ENCODE measurements at regions not wholly inside any gene's neighbourhood (a gene's known extent, or its start where the extent isn't known, plus 50 kb on each side); places are given as distances from the start of the nearest gene placed in this dataset.
A peak's percentile ranks its signal among the peaks of the same experiment; 100 is the strongest.

DNA sequence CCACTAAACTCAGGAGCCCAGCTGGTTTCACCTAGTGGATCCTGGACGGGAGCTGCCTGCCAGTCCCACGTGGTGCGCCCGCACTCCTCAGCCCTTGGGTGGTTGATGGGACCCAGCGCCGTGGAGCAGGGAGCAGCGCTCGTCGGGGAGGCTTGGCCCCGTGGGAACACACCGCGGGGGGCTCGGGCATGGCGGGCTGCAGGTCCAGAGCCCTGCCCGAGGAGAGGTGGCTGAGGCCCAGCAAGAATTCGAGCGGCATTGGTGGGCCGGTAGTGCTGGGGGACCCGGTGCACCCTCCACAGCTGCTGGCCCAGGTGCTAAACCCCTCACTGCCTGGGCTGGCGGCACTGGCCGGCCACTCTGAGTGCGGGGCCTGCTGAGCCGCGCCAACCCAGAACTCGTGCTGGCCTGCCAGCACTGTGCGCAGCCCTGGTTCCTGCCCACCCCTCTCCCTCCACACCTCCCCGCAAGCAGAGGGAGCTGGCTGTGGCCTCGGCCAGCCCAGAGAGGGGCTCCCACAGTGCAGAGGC, 137.3 kb downstream of the TRIB2 start:
- H3K4me1 Mint-ChIP-seq (ENCODE audit: low read depth): no peaks in the 10 kb centered on the region
- no peak overlapping the region for H3K27ac Mint-ChIP-seq
- no peaks in the 10 kb centered on the region; the same call in 1 of the 2 replicates for H3K27me3 Mint-ChIP-seq (ENCODE audit: insufficient read depth)
- no peak for DNase-seq
- H3K9me3 Mint-ChIP-seq: no peaks in the 10 kb centered on the region
- TF ChIP-seq, protein P1, sequence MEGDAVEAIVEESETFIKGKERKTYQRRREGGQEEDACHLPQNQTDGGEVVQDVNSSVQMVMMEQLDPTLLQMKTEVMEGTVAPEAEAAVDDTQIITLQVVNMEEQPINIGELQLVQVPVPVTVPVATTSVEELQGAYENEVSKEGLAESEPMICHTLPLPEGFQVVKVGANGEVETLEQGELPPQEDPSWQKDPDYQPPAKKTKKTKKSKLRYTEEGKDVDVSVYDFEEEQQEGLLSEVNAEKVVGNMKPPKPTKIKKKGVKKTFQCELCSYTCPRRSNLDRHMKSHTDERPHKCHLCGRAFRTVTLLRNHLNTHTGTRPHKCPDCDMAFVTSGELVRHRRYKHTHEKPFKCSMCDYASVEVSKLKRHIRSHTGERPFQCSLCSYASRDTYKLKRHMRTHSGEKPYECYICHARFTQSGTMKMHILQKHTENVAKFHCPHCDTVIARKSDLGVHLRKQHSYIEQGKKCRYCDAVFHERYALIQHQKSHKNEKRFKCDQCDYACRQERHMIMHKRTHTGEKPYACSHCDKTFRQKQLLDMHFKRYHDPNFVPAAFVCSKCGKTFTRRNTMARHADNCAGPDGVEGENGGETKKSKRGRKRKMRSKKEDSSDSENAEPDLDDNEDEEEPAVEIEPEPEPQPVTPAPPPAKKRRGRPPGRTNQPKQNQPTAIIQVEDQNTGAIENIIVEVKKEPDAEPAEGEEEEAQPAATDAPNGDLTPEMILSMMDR (IDR thresholded peaks at IDR 0.05): no peak
- peaks cover under 1% of the 10 kb centered on the region; the same call in 1 of the 2 replicates for H3K36me3 Mint-ChIP-seq (ENCODE audit: low read depth)
- H3K4me3 Mint-ChIP-seq: no peak overlapping the region

DNA sequence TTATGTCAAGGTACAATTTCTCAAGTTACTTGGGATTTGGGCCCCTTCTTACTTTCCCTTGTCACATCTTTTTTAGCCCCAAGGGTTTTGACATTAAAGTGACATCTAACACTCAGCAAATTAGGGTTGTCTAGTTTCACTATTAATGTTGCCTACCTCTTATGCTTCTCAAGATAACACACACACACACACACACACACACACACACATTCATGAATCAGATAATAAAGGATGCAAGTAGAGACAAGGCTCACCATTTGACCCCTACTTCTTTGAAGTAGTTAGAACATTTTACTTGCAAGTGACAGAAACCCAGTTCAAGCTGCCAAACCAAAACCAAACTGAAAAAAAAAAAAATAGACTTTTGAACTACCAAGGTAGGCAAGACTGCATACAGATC, 138.8 kb downstream of the TRIB2 start:
- H3K36me3 Mint-ChIP-seq (ENCODE audit: low read depth): peaks cover 8% of the 10 kb centered on the region
- no peak overlapping the region for H3K27ac Mint-ChIP-seq
- H3K27me3 Mint-ChIP-seq (ENCODE audit: insufficient read depth): no peaks in the 10 kb centered on the region
- no peak overlapping the region for H3K4me3 Mint-ChIP-seq
- H3K4me1 Mint-ChIP-seq (ENCODE audit: low read depth): no peaks in the 10 kb centered on the region; the same call in 1 of the 2 replicates
- peaks cover 6% of the 10 kb centered on the region; the same call in 1 of the 2 replicates for H3K9me3 Mint-ChIP-seq
- no peak for DNase-seq
- TF ChIP-seq, protein P1 (IDR thresholded peaks at IDR 0.05): no peak

GRCh38 chr2:12856934-12857601, 140.3 kb downstream of the TRIB2 start:
- Mint-ChIP-seq H3K27ac (no peak overlapping the region), H3K27me3 (ENCODE audit: insufficient read depth) (no peaks in the 10 kb centered on the region), H3K4me3 (no peak overlapping the region), H3K4me1 (ENCODE audit: low read depth) (no peaks in the 10 kb centered on the region; the same call in 1 of the 2 replicates), H3K9me3 (peaks cover 6% of the 10 kb centered on the region; the same call in 1 of the 2 replicates), H3K36me3 (ENCODE audit: low read depth) (peaks cover 8% of the 10 kb centered on the region)
- TF ChIP-seq, protein P1 (IDR thresholded peaks at IDR 0.05): no peak
- DNase-seq: peak; percentile 72

DNA sequence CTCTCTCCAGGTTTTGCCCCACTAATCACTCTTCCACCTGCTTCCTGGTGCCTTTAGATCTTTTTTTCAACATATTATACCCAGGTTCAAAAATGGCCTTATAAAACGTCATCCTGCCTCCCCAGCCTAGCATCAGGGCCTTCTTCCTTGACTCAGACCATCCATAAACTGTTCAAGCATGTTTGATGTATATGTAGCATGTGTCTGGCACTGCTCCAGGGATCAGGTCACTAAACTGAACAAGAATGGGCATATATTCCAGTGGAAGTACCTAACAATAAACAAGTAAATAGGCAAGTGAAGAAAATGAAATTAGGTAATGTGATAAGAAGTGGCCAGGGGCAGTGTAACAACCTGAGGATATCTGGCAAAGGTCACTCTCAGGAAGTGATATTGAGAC, 141.2 kb downstream of the TRIB2 start:
- H3K4me1 Mint-ChIP-seq (ENCODE audit: low read depth): no peaks in the 10 kb centered on the region; the same call in 1 of the 2 replicates
- peaks cover 6% of the 10 kb centered on the region; the same call in 1 of the 2 replicates for H3K9me3 Mint-ChIP-seq
- DNase-seq: no peak
- peaks cover 9% of the 10 kb centered on the region for H3K36me3 Mint-ChIP-seq (ENCODE audit: low read depth)
- TF ChIP-seq, protein P1 (IDR thresholded peaks at IDR 0.05): no peak
- no peak overlapping the region for H3K27ac Mint-ChIP-seq
- no peaks in the 10 kb centered on the region for H3K27me3 Mint-ChIP-seq (ENCODE audit: insufficient read depth)
- H3K4me3 Mint-ChIP-seq: no peak overlapping the region

DNA sequence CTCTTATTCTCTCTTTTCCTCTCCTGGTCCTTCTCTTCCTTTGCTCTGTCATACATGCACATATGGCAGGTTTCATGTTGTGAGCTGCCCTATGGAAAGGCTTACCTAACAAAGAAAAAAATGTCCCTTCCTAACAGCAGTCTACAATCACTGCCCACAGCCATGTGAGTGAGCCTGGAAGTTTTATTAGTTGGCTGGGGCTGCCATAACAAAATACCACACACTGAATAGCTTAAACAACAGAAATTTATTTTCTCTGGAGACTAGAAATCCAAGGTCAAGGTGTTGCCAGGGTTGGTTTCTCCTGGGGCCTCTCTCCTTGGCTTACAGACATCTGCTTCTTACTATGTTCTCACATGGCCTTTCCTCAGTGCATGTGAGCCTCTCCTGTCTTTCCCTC, 142.1 kb downstream of the TRIB2 start:
- H3K4me3 Mint-ChIP-seq: no peak overlapping the region
- peaks cover 18% of the 10 kb centered on the region for H3K36me3 Mint-ChIP-seq (ENCODE audit: low read depth)
- DNase-seq: no peak
- H3K9me3 Mint-ChIP-seq: peaks cover 11% of the 10 kb centered on the region
- H3K4me1 Mint-ChIP-seq (ENCODE audit: low read depth): no peaks in the 10 kb centered on the region; the same call in 1 of the 2 replicates
- H3K27ac Mint-ChIP-seq: no peak overlapping the region
- TF ChIP-seq, protein P1 (IDR thresholded peaks at IDR 0.05): no peak
- H3K27me3 Mint-ChIP-seq (ENCODE audit: insufficient read depth): no peaks in the 10 kb centered on the region
